Fibroblast of the aortic adventitia (primary cell): ENCODE measurements at regions not wholly inside any gene's neighbourhood (a gene's known extent, or its start where the extent isn't known, plus 50 kb on each side); places are given as distances from the start of the nearest gene placed in this dataset.
A peak's percentile ranks its signal among the peaks of the same experiment; 100 is the strongest.

Experiments
- DNase-seq: peaks from one replicate; pipeline ENCODE4 v3.0.0-alpha.2; 2010; ENCODE audit warnings: low read depth
- H3K4me3 ChIP-seq: 2 replicates; pipeline ENCODE4 v1.5.1; 2011; ENCODE audit warnings: low read depth, mild to moderate bottlenecking, control low read depth, low read length, moderate library complexity
- CTCF ChIP-seq: IDR thresholded peaks from 2 replicates; pipeline ENCODE4 v1.5.1; 2011; ENCODE audit warnings: mild to moderate bottlenecking, low read length, control low read depth, inconsistent platforms; ENCODE audit not compliant: insufficient read depth

- no peak overlapping the region for H3K4me3 ChIP-seq
- no peak for DNase-seq
- no peak for TF ChIP-seq CTCF
Measured at GRCh38 chr14:29355846-29356245, 571.8 kb downstream of the PRKD1 start.

GRCh38 chr14:29360656-29361055, 567.0 kb downstream of the PRKD1 start:
- DNase-seq = no peak
- no peak for TF ChIP-seq CTCF
- no peak overlapping the region for H3K4me3 ChIP-seq

GRCh38 chr14:29370024-29370423, 557.6 kb downstream of the PRKD1 start:
- no peak for TF ChIP-seq CTCF
- no peak for DNase-seq
- H3K4me3 ChIP-seq = no peak overlapping the region

GRCh38 chr14:29376237-29376636, 551.4 kb downstream of the PRKD1 start:
- H3K4me3 ChIP-seq = no peak overlapping the region
- TF ChIP-seq CTCF = no peak
- DNase-seq = no peak

- TF ChIP-seq CTCF = no peak
- no peak for DNase-seq
Measured at GRCh38 chr14:29380826-29381225, 546.8 kb downstream of the PRKD1 start.

GRCh38 chr14:29388571-29388970, 539.1 kb downstream of the PRKD1 start:
- no peak for DNase-seq
- no peak overlapping the region for H3K4me3 ChIP-seq
- TF ChIP-seq CTCF = no peak

More at GRCh38 chr14:29380826-29381225, 546.8 kb downstream of the PRKD1 start:
- H3K4me3 ChIP-seq = no peak overlapping the region

- TF ChIP-seq CTCF = no peak
- DNase-seq = peak; percentile 8
- no peak overlapping the region for H3K4me3 ChIP-seq
Measured at GRCh38 chr14:29390081-29390832, 537.4 kb downstream of the PRKD1 start.
